GM12874 (cell line): ENCODE measurements at regions not wholly inside any gene's neighbourhood (a gene's known extent, or its start where the extent isn't known, plus 50 kb on each side); places are given as distances from the start of the nearest gene placed in this dataset.

Experiments used
- CTCF ChIP-seq: IDR thresholded peaks from 2 replicates; pipeline ENCODE4 v1.5.1; 2011; ENCODE audit warnings: low read depth, mild to moderate bottlenecking, control low read depth, low read length, moderate library complexity; ENCODE audit not compliant: insufficient read depth

GRCh38 chr2:14735696-14736095 lies 103.2 kb downstream of the LRATD1 start:
- no peak for TF ChIP-seq CTCF

- TF ChIP-seq CTCF = no peak
These were observed 104.7 kb downstream of the LRATD1 start for GRCh38 chr2:14737201-14737600.

DNA sequence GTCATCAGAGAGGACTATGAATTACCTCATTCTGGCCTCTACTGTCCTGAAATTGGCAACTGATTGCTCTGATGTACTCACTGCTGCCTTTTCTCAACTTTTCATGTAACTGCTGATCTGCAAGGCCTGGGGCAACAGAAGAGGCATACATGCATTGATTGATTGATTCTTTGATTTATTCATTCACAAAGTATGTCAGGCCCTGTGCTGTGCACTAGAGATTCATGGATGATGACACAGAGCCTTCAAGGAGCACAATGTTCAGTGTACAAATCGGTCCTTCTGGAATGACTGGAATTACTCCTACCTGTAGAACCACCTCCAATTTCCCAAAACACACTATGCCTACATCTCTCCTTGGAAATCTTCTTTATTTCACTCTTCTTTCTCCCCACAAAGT lies 111.3 kb downstream of the LRATD1 start:
- no peak for TF ChIP-seq CTCF

GRCh38 chr2:14745288-14746076 lies 113.0 kb downstream of the LRATD1 start:
- no peak for TF ChIP-seq CTCF

- no peak for TF ChIP-seq CTCF
These were observed 113.6 kb downstream of the LRATD1 start for GRCh38 chr2:14746133-14746532.

GRCh38 chr2:14747447-14747846 lies 114.9 kb downstream of the LRATD1 start:
- no peak for TF ChIP-seq CTCF

DNA sequence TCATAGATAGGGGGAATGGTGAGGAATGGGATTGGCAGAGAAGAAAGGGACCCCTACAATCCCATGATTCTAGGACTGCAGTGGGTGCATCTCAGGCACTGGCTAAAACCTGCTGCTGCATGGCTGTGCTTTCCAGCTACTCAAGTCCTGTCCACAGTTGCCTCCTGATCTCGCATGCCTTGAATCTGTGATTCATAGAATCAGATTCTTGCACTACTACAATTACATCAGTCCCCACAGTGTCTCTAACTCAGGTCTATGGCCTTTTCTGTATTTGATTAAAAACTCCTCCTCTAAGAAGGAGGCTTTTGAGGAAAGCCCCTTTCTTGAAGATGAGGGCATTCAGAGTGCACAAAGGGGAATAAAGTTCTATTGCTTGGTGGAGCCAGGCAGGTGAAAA lies 117.4 kb downstream of the LRATD1 start:
- no peak for TF ChIP-seq CTCF
